ENCODE measurements at regions not wholly inside any gene's neighbourhood (a gene's known extent, or its start where the extent isn't known, plus 50 kb on each side); places are given as distances from the start of the nearest gene placed in this dataset.

GRCh38 chr16:62445909-62446308 lies 409.7 kb upstream of the CDH8 start:
- no peaks in the 10 kb centered on the region for H4K20me1 ChIP-seq (ENCODE audit: control insufficient read depth, extremely low read depth, insufficient read depth, low read length)
- no peaks in the 10 kb centered on the region for H3K36me3 ChIP-seq (ENCODE audit: control insufficient read depth in 2 of 2, extremely low read depth in 1 of 2, insufficient read depth in 2 of 2, low read length in 2 of 2)
- H3K27me3 ChIP-seq (ENCODE audit: control insufficient read depth, extremely low read depth, insufficient read depth, low read length) = no peaks in the 10 kb centered on the region
- no peak overlapping the region for H3K9ac ChIP-seq (ENCODE audit: control insufficient read depth, extremely low read depth, insufficient read depth, low read length)
- H3K9me3 ChIP-seq (ENCODE audit: control insufficient read depth, low read depth, low read length) = no peaks in the 10 kb centered on the region
- H3K4me1 ChIP-seq (ENCODE audit: control insufficient read depth, extremely low read depth, insufficient read depth, low read length) = no peaks in the 10 kb centered on the region
- dilution Hi-C loops (cut with MboI; ENCODE audit: extremely low pct_ligation_motif_present, low sequenced_read_pairs) = no loop called here
- TF ChIP-seq CTCF (optimal IDR thresholded peaks at IDR 0.05 in 1 of 3, IDR thresholded peaks at IDR 0.05 in 1 of 3, conservative IDR thresholded peaks at IDR 0.05 in 1 of 3; ENCODE audit: extremely low read depth in 1 of 3, insufficient read depth in 2 of 3, low read length in 3 of 3) (no peak), EZH2 (IDR thresholded peaks at IDR 0.05; ENCODE audit: low read length) (no peak)
- H3K79me2 ChIP-seq (ENCODE audit: control insufficient read depth, insufficient read depth, low read length) = no peaks in the 10 kb centered on the region
- H3K27ac ChIP-seq (ENCODE audit: control insufficient read depth, insufficient read depth, low read length) = no peak overlapping the region
- no peak overlapping the region for H2AFZ ChIP-seq (ENCODE audit: control insufficient read depth, low read length)
- H3K4me3 ChIP-seq (ENCODE audit: control insufficient read depth in 2 of 3, extremely low read depth in 1 of 3, insufficient read depth in 2 of 3, low read depth in 1 of 3, low read length in 3 of 3) = no peak overlapping the region
- no peak for FAIRE-seq
- DNase-seq (ENCODE audit: low read depth, low spot score) = no peak
- no peak overlapping the region for H3K4me2 ChIP-seq (ENCODE audit: control insufficient read depth, extremely low read depth, insufficient read depth, low read depth, low read length)
- no peaks in the 10 kb centered on the region for H3K9me1 ChIP-seq (ENCODE audit: control insufficient read depth, extremely low read depth, insufficient read depth, low read length)

- Histone ChIP-seq H3K27ac (ENCODE audit: control insufficient read depth, insufficient read depth, low read length) (no peak overlapping the region), H2AFZ (ENCODE audit: control insufficient read depth, low read length) (no peak overlapping the region), H3K4me1 (ENCODE audit: control insufficient read depth, extremely low read depth, insufficient read depth, low read length) (no peaks in the 10 kb centered on the region), H3K9me1 (ENCODE audit: control insufficient read depth, extremely low read depth, insufficient read depth, low read length) (no peaks in the 10 kb centered on the region), H3K4me2 (ENCODE audit: control insufficient read depth, extremely low read depth, insufficient read depth, low read depth, low read length) (no peak overlapping the region), H3K9me3 (ENCODE audit: control insufficient read depth, low read depth, low read length) (no peaks in the 10 kb centered on the region), H3K4me3 (ENCODE audit: control insufficient read depth in 2 of 3, extremely low read depth in 1 of 3, insufficient read depth in 2 of 3, low read depth in 1 of 3, low read length in 3 of 3) (no peak overlapping the region), H3K36me3 (ENCODE audit: control insufficient read depth in 2 of 2, extremely low read depth in 1 of 2, insufficient read depth in 2 of 2, low read length in 2 of 2) (no peaks in the 10 kb centered on the region), H3K79me2 (ENCODE audit: control insufficient read depth, insufficient read depth, low read length) (no peaks in the 10 kb centered on the region), H3K9ac (ENCODE audit: control insufficient read depth, extremely low read depth, insufficient read depth, low read length) (no peak overlapping the region), H4K20me1 (ENCODE audit: control insufficient read depth, extremely low read depth, insufficient read depth, low read length) (no peaks in the 10 kb centered on the region), H3K27me3 (ENCODE audit: control insufficient read depth, extremely low read depth, insufficient read depth, low read length) (no peaks in the 10 kb centered on the region)
- TF ChIP-seq CTCF (optimal IDR thresholded peaks at IDR 0.05 in 1 of 3, IDR thresholded peaks at IDR 0.05 in 1 of 3, conservative IDR thresholded peaks at IDR 0.05 in 1 of 3; ENCODE audit: extremely low read depth in 1 of 3, insufficient read depth in 2 of 3, low read length in 3 of 3) = no peak
- TF ChIP-seq EZH2 (IDR thresholded peaks at IDR 0.05; ENCODE audit: low read length) = no peak
- FAIRE-seq (no peak), DNase-seq (ENCODE audit: low read depth, low spot score) (no peak)
- dilution Hi-C loops (cut with MboI; ENCODE audit: extremely low pct_ligation_motif_present, low sequenced_read_pairs) = no loop called here
Observed at GRCh38 chr16:62424206-62424605, 388.0 kb upstream of the CDH8 start.

Data from keratinocyte (primary cell).